Mucosa of descending colon (tissue), 3 donors: ENCODE measurements at regions not wholly inside any gene's neighbourhood (a gene's known extent, or its start where the extent isn't known, plus 50 kb on each side); places are given as distances from the start of the nearest gene placed in this dataset.
"Not testable (repeated sequence)": the region's sequence is repeated elsewhere in the genome, so short reads cannot be mapped to it uniquely, and the experiment has no call there.

Experiments used
- ATAC-seq: fragments of 200-7000 bp; cut with Tn5 transposase; one replicate; pipeline ENCODE4 v1.9.1; 2020; ENCODE audit warnings: mild to moderate bottlenecking, moderate library complexity
- DNase-seq, 3 donors: peaks; one replicate each; pipeline ENCODE4 v3.0.0-alpha.2; 2020
- H3K36me3 ChIP-seq: fragments of 200-600 bp; one replicate; pipeline ENCODE4 v1.8.0; 2021; ENCODE audit warnings: low read depth, mild to moderate bottlenecking
- H3K4me1 ChIP-seq: fragments of 200-600 bp; one replicate; pipeline ENCODE4 v1.8.0; 2021; ENCODE audit warnings: low read depth, mild to moderate bottlenecking
- H3K4me3 ChIP-seq: fragments of 200-600 bp; one replicate; pipeline ENCODE4 v1.8.0; 2021; ENCODE audit warnings: mild to moderate bottlenecking
- H3K9me3 ChIP-seq: fragments of 200-600 bp; one replicate; pipeline ENCODE4 v1.8.0; 2021; ENCODE audit warnings: mild to moderate bottlenecking
- intact Hi-C, 2 donors: fragments of 100-400 bp; cut with DNase I in 1 of 2; cut with micrococcal nuclease in 1 of 2; formaldehyde crosslinking; loops; one replicate each; pipeline versions ENCODE4 v1.11.0 to v1.11.1; 2022; cut with DNase I, micrococcal nuclease
- TF ChIP-seq, protein P1 (sequence below): fragments of 200-600 bp; IDR thresholded peaks from one replicate; pipeline ENCODE4 v1.8.0; 2022; ENCODE audit warnings: antibody characterized with exemption, mild to moderate bottlenecking
- donor health status: DM: no; HTN: no; CAD: no; lungs with moderate emphysema.
- donor health status: DM: no; HTN: no; CAD: no.
- donor health status: DM: no; HTN: yes; CAD: no.

DNA sequence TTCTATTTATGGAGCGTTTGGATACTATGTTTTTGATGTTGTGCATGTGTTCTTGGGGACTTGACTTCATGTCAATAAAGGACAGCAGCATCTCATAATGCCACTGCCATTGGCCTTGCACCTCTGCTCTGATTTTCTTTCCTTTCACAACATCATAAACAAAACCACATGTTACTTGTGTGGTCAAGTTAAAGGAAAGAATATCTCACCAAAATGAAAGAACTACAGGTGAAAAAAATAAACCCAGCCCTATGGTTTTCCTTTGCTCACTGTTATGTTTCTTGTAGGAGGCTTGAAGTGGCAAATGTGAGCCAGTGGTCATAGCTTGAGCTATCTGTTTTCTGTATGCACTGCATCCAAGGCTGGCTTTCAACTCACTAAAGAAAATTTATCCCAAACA, 240.4 kb downstream of the KCNRG start:
- TF ChIP-seq, protein P1, sequence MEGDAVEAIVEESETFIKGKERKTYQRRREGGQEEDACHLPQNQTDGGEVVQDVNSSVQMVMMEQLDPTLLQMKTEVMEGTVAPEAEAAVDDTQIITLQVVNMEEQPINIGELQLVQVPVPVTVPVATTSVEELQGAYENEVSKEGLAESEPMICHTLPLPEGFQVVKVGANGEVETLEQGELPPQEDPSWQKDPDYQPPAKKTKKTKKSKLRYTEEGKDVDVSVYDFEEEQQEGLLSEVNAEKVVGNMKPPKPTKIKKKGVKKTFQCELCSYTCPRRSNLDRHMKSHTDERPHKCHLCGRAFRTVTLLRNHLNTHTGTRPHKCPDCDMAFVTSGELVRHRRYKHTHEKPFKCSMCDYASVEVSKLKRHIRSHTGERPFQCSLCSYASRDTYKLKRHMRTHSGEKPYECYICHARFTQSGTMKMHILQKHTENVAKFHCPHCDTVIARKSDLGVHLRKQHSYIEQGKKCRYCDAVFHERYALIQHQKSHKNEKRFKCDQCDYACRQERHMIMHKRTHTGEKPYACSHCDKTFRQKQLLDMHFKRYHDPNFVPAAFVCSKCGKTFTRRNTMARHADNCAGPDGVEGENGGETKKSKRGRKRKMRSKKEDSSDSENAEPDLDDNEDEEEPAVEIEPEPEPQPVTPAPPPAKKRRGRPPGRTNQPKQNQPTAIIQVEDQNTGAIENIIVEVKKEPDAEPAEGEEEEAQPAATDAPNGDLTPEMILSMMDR, result no peak
- DNase-seq, result no peak
- no peaks in the 10 kb centered on the region for H3K9me3 ChIP-seq
- H3K4me1 ChIP-seq, result no peaks in the 10 kb centered on the region
- peak; percentile 26 for ATAC-seq
- H3K36me3 ChIP-seq, result no peaks in the 10 kb centered on the region
- intact Hi-C loops, result no loop called here
- H3K4me3 ChIP-seq, result no peak overlapping the region

DNA sequence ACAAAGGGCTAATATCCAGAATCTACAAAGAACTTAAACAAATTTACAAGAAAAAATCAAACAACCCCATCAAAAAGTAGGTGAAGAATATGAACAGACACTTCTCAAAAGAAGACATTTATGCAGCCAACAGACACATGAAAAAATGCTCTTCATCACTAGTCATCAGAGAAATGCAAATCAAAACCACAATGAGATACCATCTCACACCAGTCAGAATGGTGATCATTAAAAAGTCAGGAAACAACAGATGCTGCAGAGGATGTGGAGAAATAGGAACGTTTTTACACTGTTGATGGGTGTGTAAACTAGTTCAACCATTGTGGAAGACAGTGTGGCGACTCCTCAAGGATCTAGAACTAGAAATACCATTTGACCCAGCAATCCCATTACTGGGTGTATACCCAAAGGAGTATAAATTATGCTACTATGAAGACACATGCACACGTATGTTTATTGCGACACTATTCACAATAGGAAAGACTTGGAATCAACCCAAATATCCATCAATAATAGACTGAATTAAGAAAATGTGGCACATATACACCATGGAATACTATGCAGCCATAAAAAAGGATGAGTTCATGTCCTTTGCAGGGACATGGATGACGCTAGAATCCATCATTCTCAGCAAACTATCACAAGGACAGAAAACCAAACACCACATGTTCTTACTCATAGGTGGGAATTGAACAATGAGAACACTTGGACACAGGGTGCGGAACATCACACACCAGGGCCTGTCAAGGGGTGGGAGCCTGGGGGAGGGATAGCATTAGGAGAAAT, 241.5 kb downstream of the KCNRG start:
- H3K9me3 ChIP-seq, intact Hi-C loops, H3K4me1 ChIP-seq, H3K4me3 ChIP-seq, ATAC-seq, DNase-seq, H3K36me3 ChIP-seq: not testable (repeated sequence)

DNA sequence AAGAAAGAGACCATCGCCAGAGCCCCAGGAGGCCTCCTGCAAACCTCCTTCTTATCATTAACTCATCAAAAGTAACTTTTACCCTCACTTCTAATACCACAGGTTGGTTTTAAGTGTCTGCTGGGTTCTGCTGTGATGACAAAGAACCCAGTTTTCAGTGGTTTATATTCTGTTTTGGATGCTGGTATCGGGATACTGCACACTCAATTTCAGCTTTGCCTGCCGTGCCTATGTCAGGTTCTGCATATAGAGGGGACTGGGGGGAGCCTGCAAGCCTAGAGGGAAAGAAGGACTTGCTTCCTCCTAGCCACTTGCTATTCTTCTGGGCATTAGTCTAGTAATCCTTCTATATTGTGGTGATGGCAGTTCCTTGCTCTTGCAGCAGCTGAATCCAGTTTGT, 242.4 kb downstream of the KCNRG start:
- no peak overlapping the region for H3K4me3 ChIP-seq
- TF ChIP-seq, protein P1, result no peak
- H3K36me3 ChIP-seq, result no peaks in the 10 kb centered on the region
- DNase-seq (no peak), ATAC-seq (no peak)
- no peaks in the 10 kb centered on the region for H3K4me1 ChIP-seq
- intact Hi-C loops, result no loop called here
- H3K9me3 ChIP-seq, result no peaks in the 10 kb centered on the region

DNA sequence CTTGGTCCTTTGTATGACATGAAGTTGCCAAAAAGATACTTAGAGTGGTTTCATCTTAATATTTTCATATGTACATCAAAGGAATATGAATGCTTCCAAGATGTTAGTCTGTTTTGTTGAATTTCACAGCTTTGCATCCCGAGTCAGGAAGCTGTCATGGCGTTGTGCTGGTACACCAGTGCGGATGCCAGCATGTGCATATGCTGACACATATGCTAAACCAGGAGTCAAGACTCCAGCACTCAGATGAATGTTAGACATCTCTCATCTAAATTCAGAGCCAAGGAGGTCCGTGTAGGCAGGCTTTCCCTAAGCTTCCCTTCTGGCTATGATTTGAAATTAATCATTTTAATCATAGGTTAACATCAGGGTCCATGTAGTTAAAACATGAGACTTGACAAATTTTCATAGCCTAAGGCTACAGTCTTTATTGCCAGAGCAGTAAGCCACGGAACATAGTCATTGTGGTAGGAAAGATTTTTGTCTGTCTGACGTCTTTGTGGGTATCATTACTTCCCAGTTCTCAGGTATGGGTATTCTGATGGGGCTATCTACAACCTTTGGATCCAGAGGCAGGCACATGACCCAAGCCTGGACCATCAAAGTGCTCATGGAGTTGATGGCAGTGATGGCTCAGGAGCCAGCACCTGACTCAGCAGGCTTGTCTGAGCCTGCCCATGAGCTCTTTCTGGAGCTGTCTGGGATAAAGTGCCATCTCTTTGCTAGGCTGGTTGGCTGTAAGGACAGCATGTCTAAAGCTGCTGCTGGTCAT, 246.1 kb downstream of the KCNRG start:
- no peak for ATAC-seq
- H3K36me3 ChIP-seq, result no peaks in the 10 kb centered on the region
- TF ChIP-seq, protein P1, result no peak
- no peaks in the 10 kb centered on the region for H3K9me3 ChIP-seq
- no peak overlapping the region for H3K4me3 ChIP-seq
- no peak for DNase-seq
- H3K4me1 ChIP-seq, result no peaks in the 10 kb centered on the region
- intact Hi-C loops, result no loop called here

DNA sequence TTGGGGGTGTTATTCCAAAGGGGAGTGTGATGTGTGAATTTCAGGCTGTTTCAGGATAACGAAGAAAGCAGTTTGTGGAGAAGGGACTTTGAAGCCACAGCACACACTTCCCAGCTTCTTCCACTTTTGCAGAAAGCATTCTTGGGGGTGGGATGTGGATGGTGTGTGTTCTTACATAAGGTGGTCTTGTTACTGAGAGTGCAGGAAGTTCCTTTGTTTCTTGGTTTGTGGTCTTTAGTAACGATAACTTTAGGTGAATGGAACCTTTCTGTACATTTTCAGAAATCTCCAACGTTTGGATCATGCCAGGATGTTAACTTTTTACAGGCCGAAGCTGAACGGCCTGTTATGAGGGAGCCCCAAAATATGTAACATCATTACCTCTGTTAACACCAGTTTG, 251.8 kb downstream of the KCNRG start:
- H3K4me3 ChIP-seq, result no peak overlapping the region
- DNase-seq (no peak), ATAC-seq (no peak)
- H3K9me3 ChIP-seq, result no peaks in the 10 kb centered on the region
- intact Hi-C loops, result no loop called here
- TF ChIP-seq, protein P1, result no peak
- H3K4me1 ChIP-seq, result no peaks in the 10 kb centered on the region
- H3K36me3 ChIP-seq, result no peaks in the 10 kb centered on the region

DNA sequence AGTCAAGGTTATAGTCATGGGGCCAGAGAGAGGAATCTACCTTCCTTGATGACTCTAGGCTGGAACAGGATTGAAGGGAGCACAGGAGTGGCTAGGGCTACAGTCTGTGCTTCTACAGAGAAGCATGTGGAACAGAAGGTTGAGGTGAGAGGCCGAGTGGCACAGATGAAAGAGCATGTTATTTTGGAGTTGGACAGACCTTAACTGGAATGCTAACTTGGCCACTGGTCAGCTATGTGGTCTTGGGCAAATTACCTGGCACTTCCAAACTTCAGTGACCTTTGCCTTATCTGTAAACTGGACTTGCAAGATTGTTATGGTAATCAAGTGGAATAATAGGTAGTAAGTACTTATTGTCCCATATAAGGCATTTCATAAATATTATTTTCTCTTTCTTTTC, 252.7 kb downstream of the KCNRG start:
- intact Hi-C loops, result no loop called here
- no peaks in the 10 kb centered on the region for H3K9me3 ChIP-seq
- DNase-seq (no peak), ATAC-seq (no peak)
- H3K4me1 ChIP-seq, result no peaks in the 10 kb centered on the region
- no peak overlapping the region for H3K4me3 ChIP-seq
- no peaks in the 10 kb centered on the region for H3K36me3 ChIP-seq
- TF ChIP-seq, protein P1, result no peak
